ENCODE measurements at regions not wholly inside any gene's neighbourhood (a gene's known extent, or its start where the extent isn't known, plus 50 kb on each side); places are given as distances from the start of the nearest gene placed in this dataset.

- H3K4me3 ChIP-seq: no peak overlapping the region
- TF ChIP-seq CTCF (IDR thresholded peaks at IDR 0.05) (no peak), EP300 (IDR thresholded peaks at IDR 0.05; ENCODE audit: low read depth) (no peak), POLR2AphosphoS5 (IDR thresholded peaks at IDR 0.05) (no peak), POLR2A (IDR thresholded peaks at IDR 0.05) (no peak)
- in situ Hi-C loops (cut with MboI; ENCODE audit: low pct_ligation_motif_present in 1 of 4, low pct_unique_long_range_greater_than_20kb in 1 of 4, low sequenced_read_pairs in 3 of 4) (loop anchor here (10.0 to 25.0 kb wide), 3 partner anchors 156 to 269 kb away; no protein-coding TSS in a partner anchor), intact Hi-C loops (cut with DNase I; ENCODE audit: low total_unique reads) (no loop called here)
- H3K9me3 ChIP-seq: peaks cover 20 to 21% of the 10 kb centered on the region in 2 donors
- H3K36me3 ChIP-seq: no peaks in the 10 kb centered on the region
- H3K27ac ChIP-seq: no peak overlapping the region
- WGBS, 2 donors (ENCODE audit: low coverage in 1 of 2): 80 to 85% methylated on average over 5 to 8 of the region's 8 CpGs
- no peaks in the 10 kb centered on the region for H3K4me1 ChIP-seq
- no peaks in the 10 kb centered on the region for H3K27me3 ChIP-seq
- no peak for DNase-seq
These were observed 111.6 kb downstream of the HTR5A start for GRCh38 chr7:155181768-155182167.

- DNase-seq: no peak
- Histone ChIP-seq H3K9me3 (peaks cover 20 to 21% of the 10 kb centered on the region in 2 donors), H3K4me1 (no peaks in the 10 kb centered on the region), H3K36me3 (no peaks in the 10 kb centered on the region), H3K4me3 (no peak overlapping the region), H3K27me3 (no peaks in the 10 kb centered on the region), H3K27ac (no peak overlapping the region)
- in situ Hi-C loops (cut with MboI; ENCODE audit: low pct_ligation_motif_present in 1 of 4, low pct_unique_long_range_greater_than_20kb in 1 of 4, low sequenced_read_pairs in 3 of 4): loop anchor here (10.0 to 25.0 kb wide), 3 partner anchors 155 to 270 kb away; no protein-coding TSS in a partner anchor
- intact Hi-C loops (cut with DNase I; ENCODE audit: low total_unique reads): no loop called here
- 95% methylated on average over 8 of the region's 8 CpGs; no CpG with 5 or more reads in 1 of the 2 donors for WGBS, 2 donors (ENCODE audit: low coverage in 1 of 2)
- TF ChIP-seq POLR2AphosphoS5 (IDR thresholded peaks at IDR 0.05): no peak
These were observed 112.4 kb downstream of the HTR5A start for GRCh38 chr7:155182406-155182970.

- TF ChIP-seq CTCF (IDR thresholded peaks at IDR 0.05) (no peak), EP300 (IDR thresholded peaks at IDR 0.05; ENCODE audit: low read depth) (no peak), POLR2A (IDR thresholded peaks at IDR 0.05) (no peak), POLR2AphosphoS5 (IDR thresholded peaks at IDR 0.05) (no peak)
- in situ Hi-C loops (cut with MboI; ENCODE audit: low pct_ligation_motif_present in 1 of 4, low pct_unique_long_range_greater_than_20kb in 1 of 4, low sequenced_read_pairs in 3 of 4): loop anchor here (10.0 to 25.0 kb wide), 3 partner anchors 154 to 271 kb away; no protein-coding TSS in a partner anchor
- no peaks in the 10 kb centered on the region for H3K27me3 ChIP-seq
- H3K36me3 ChIP-seq: no peaks in the 10 kb centered on the region
- DNase-seq: no peak
- H3K4me3 ChIP-seq: no peak overlapping the region
- no peak overlapping the region for H3K27ac ChIP-seq
- intact Hi-C loops (cut with DNase I; ENCODE audit: low total_unique reads): no loop called here
- 100% methylated on average over 1 of the region's 1 CpG; no CpG with 5 or more reads in 1 of the 2 donors for WGBS, 2 donors (ENCODE audit: low coverage in 1 of 2)
- H3K9me3 ChIP-seq: peaks cover 20 to 21% of the 10 kb centered on the region in 2 donors
- H3K4me1 ChIP-seq: no peaks in the 10 kb centered on the region
These were observed 113.5 kb downstream of the HTR5A start for GRCh38 chr7:155183655-155184054.

- no peak overlapping the region for H3K4me3 ChIP-seq
- 59 to 78% methylated on average over 3 to 4 of the region's 4 CpGs for WGBS, 2 donors (ENCODE audit: low coverage in 1 of 2)
- intact Hi-C loops (cut with DNase I; ENCODE audit: low total_unique reads) (loop anchor here (5.0 kb wide), 1 partner anchor 167 kb away; no protein-coding TSS in a partner anchor), in situ Hi-C loops (cut with MboI; ENCODE audit: low pct_ligation_motif_present in 1 of 4, low pct_unique_long_range_greater_than_20kb in 1 of 4, low sequenced_read_pairs in 3 of 4) (loop anchor here (10.0 to 25.0 kb wide), 3 partner anchors 152 to 273 kb away; no protein-coding TSS in a partner anchor)
- no peak overlapping the region for H3K27ac ChIP-seq
- TF ChIP-seq POLR2A (IDR thresholded peaks at IDR 0.05) (no peak), EP300 (IDR thresholded peaks at IDR 0.05; ENCODE audit: low read depth) (no peak), POLR2AphosphoS5 (IDR thresholded peaks at IDR 0.05) (no peak), CTCF (IDR thresholded peaks at IDR 0.05) (no peak)
- no peaks in the 10 kb centered on the region for H3K27me3 ChIP-seq
- H3K9me3 ChIP-seq: peaks cover 20 to 21% of the 10 kb centered on the region in 2 donors
- no peak for DNase-seq
- H3K36me3 ChIP-seq: no peaks in the 10 kb centered on the region
- no peaks in the 10 kb centered on the region for H3K4me1 ChIP-seq
These were observed 112.8 kb upstream of the INSIG1 start for GRCh38 chr7:155184923-155185322.
